HL-60 (cell line): ENCODE measurements at regions not wholly inside any gene's neighbourhood (a gene's known extent, or its start where the extent isn't known, plus 50 kb on each side); places are given as distances from the start of the nearest gene placed in this dataset.

ENCODE experiments used
- DNase-seq, 2 experiments: peaks; one replicate each; pipeline ENCODE4 v3.0.0-alpha.2; 2010 to 2020; ENCODE audit warnings: low read depth in 1 of 2, low spot score in 1 of 2
- H3K27ac ChIP-seq: fragments of 250-450 bp; sonication (Bioruptor Pico); replicated peaks from 2 replicates; pipeline ENCODE4 v1.5.1; 2020; ENCODE audit warnings: mild to moderate bottlenecking, moderate library complexity
- H3K27me3 ChIP-seq: fragments of 250-450 bp; sonication (Bioruptor Pico); 2 replicates; pipeline ENCODE4 v1.5.1; 2021; ENCODE audit warnings: mild to moderate bottlenecking, moderate library complexity; ENCODE audit not compliant: insufficient read depth, poor library complexity, severe bottlenecking
- H3K4me3 ChIP-seq: replicated peaks from 2 replicates; pipeline ENCODE4 v1.5.1; 2011; ENCODE audit warnings: mild to moderate bottlenecking, control low read depth, low read length; ENCODE audit not compliant: insufficient read depth
- GABPA ChIP-seq: IDR thresholded peaks from 2 replicates; pipeline ENCODE4 v1.6.1; 2012; ENCODE audit warnings: low read depth
- POLR2AphosphoS5 ChIP-seq: IDR thresholded peaks from 2 replicates; pipeline ENCODE4 v1.6.1; 2012; ENCODE audit warnings: low read depth
- SPI1 ChIP-seq: IDR thresholded peaks from 2 replicates; pipeline ENCODE4 v1.6.1; 2012; ENCODE audit warnings: low read depth, mild to moderate bottlenecking, borderline replicate concordance
- TF ChIP-seq, protein P1 (sequence below): IDR thresholded peaks from one replicate; pipeline ENCODE4 v1.5.1; 2011; ENCODE audit warnings: low read length, control low read depth, inconsistent platforms; ENCODE audit not compliant: insufficient read depth
- TF ChIP-seq, protein P2 (sequence below): IDR thresholded peaks from 2 replicates; pipeline ENCODE4 v1.6.1; 2012; ENCODE audit warnings: low read depth; ENCODE audit not compliant: insufficient replicate concordance

DNA sequence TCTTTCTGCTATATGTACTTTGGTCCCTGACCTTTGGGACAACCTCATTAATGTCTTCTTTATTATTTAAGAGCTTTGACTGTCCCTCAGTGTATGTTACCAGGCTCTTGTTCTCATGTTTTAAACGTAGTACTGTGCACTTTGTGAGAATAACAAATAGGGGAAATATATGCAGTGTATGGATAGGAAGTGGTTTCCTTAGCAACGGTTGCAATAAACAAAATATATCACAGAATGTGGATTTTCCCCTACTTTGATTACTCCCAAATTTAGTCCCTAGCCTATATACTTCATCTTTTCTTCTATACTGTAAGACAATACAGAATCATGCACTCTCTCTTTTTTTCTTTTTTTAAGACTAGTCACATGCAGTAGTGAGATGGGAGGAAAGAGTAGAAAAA lies 123.8 kb upstream of the AKIRIN2 start:
- H3K27me3 ChIP-seq, result no peaks in the 10 kb centered on the region
- no peak for TF ChIP-seq GABPA
- TF ChIP-seq, protein P1, sequence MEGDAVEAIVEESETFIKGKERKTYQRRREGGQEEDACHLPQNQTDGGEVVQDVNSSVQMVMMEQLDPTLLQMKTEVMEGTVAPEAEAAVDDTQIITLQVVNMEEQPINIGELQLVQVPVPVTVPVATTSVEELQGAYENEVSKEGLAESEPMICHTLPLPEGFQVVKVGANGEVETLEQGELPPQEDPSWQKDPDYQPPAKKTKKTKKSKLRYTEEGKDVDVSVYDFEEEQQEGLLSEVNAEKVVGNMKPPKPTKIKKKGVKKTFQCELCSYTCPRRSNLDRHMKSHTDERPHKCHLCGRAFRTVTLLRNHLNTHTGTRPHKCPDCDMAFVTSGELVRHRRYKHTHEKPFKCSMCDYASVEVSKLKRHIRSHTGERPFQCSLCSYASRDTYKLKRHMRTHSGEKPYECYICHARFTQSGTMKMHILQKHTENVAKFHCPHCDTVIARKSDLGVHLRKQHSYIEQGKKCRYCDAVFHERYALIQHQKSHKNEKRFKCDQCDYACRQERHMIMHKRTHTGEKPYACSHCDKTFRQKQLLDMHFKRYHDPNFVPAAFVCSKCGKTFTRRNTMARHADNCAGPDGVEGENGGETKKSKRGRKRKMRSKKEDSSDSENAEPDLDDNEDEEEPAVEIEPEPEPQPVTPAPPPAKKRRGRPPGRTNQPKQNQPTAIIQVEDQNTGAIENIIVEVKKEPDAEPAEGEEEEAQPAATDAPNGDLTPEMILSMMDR, result no peak
- TF ChIP-seq, protein P2, sequence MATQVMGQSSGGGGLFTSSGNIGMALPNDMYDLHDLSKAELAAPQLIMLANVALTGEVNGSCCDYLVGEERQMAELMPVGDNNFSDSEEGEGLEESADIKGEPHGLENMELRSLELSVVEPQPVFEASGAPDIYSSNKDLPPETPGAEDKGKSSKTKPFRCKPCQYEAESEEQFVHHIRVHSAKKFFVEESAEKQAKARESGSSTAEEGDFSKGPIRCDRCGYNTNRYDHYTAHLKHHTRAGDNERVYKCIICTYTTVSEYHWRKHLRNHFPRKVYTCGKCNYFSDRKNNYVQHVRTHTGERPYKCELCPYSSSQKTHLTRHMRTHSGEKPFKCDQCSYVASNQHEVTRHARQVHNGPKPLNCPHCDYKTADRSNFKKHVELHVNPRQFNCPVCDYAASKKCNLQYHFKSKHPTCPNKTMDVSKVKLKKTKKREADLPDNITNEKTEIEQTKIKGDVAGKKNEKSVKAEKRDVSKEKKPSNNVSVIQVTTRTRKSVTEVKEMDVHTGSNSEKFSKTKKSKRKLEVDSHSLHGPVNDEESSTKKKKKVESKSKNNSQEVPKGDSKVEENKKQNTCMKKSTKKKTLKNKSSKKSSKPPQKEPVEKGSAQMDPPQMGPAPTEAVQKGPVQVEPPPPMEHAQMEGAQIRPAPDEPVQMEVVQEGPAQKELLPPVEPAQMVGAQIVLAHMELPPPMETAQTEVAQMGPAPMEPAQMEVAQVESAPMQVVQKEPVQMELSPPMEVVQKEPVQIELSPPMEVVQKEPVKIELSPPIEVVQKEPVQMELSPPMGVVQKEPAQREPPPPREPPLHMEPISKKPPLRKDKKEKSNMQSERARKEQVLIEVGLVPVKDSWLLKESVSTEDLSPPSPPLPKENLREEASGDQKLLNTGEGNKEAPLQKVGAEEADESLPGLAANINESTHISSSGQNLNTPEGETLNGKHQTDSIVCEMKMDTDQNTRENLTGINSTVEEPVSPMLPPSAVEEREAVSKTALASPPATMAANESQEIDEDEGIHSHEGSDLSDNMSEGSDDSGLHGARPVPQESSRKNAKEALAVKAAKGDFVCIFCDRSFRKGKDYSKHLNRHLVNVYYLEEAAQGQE, result no peak
- no peak for TF ChIP-seq POLR2AphosphoS5
- no peak for TF ChIP-seq SPI1
- H3K4me3 ChIP-seq, result no peak overlapping the region
- H3K27ac ChIP-seq, result no peak overlapping the region
- DNase-seq, result no peak

DNA sequence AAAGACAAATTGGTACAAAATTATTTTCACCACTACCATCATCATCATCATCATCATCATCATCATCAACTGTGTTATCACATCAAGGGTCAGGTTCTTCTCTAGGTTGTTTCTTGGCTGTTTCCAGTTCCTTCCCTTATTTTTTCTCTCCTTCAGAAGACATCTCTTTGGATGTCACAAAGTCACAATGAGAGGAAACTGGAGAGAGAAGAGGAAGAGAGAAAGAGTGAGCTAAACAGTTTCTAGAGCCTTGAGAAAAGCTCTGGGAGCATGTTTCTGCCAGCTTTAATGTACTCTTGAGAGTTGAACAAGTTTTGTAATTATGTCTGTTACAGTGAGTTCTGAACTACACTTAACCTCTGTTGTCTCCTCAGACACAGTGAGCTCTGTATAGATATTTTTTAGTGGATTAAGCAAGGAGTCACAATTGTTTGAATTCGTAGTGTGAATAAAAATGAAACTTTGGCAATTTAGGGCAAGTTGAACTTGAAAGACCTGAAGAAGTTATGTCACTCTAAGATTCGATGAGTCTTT lies 123.0 kb upstream of the AKIRIN2 start:
- TF ChIP-seq GABPA (no peak), SPI1 (no peak), POLR2AphosphoS5 (no peak)
- TF ChIP-seq, protein P2, result no peak
- TF ChIP-seq, protein P1, result no peak
- H3K27me3 ChIP-seq, result no peaks in the 10 kb centered on the region
- no peak for DNase-seq
- no peak overlapping the region for H3K27ac ChIP-seq
- no peak overlapping the region for H3K4me3 ChIP-seq

DNA sequence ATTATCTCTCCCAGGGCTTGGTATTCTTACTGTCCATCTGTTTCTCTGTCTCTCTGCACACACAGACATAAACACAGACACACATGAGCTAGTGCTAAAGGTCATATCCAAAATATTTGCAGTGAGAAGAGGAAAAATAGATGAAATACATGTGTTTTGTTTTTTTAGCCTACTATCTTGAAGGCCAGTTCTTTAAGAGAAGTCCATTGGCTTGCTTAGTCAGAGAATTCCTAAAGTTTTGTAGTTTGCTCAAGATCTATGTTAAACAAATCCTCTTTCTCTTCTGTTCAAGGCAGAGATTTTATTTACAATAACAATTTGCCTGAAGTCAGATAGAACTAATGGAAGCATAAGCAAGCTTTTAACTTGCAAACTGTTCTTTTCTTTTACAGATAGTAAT lies 120.0 kb upstream of the AKIRIN2 start:
- Histone ChIP-seq H3K4me3 (no peak overlapping the region), H3K27me3 (no peaks in the 10 kb centered on the region), H3K27ac (no peak overlapping the region)
- no peak for TF ChIP-seq SPI1
- TF ChIP-seq, protein P2, result no peak
- no peak for TF ChIP-seq GABPA
- TF ChIP-seq, protein P1, result no peak
- no peak for TF ChIP-seq POLR2AphosphoS5
- DNase-seq, result no peak
